GM18520 (cell line): ENCODE measurements at regions not wholly inside any gene's neighbourhood (a gene's known extent, or its start where the extent isn't known, plus 50 kb on each side); places are given as distances from the start of the nearest gene placed in this dataset.
A peak's percentile ranks its signal among the peaks of the same experiment; 100 is the strongest.
"Not testable (repeated sequence)": the region's sequence is repeated elsewhere in the genome, so short reads cannot be mapped to it uniquely, and the experiment has no call there.

Source experiments
- ATAC-seq: cut with Tn5 transposase; IDR thresholded peaks from one replicate; pipeline ENCODE4 v1.9.1; 2021; ENCODE audit not compliant: unreplicated experiment

- no peak for ATAC-seq
Measured at GRCh38 chr9:102514541-102514940, 480.6 kb upstream of the CYLC2 start.

DNA sequence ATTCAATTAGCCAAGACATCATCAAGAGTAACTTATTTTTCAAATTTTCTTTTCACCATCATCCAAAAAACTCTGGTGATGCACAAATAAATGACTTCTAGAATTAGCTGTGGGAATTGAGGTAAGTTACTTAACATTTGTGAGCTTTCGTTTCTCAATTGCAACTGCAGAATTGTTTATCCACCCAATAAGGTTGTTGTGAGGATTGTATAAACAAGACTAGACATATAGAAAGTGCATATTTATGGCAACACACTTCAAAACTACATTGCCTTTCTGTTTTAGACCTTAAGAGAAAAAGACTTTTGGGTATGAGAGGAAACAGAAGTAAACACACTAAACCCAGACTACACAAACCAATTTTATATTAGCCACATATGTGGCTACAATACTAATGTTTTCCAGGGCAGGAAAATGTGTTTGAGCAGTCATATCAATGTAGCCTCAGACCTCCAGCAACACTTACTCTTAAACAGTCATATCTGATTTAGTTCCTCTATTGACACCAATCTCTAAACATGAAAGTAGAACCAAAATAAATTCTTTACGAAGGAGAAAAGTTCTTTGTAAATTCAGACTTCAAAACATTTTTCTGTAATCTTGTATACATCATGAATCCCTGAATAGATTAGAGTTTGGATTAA lies 488.0 kb upstream of the CYLC2 start:
- peak; percentile 55 for ATAC-seq

DNA sequence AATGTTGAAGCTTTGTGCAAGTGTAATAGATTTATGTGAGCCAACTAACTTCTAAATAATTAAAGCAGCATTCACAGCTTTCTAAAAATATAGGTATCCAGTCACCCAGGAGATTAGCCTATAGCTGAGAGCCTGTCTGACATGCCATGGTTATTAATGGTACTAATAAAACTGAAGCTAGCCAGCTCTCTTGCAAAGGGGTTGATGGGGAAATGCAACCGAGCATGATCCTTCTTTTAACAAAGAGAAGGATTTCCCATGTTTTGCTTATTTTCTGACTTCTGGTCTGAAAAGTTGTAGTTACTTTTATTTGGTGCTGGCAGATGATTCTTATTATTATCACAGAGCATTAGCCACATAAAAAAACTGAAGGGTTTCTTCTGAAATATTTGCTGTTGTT lies 488.7 kb upstream of the CYLC2 start:
- ATAC-seq: no peak

DNA sequence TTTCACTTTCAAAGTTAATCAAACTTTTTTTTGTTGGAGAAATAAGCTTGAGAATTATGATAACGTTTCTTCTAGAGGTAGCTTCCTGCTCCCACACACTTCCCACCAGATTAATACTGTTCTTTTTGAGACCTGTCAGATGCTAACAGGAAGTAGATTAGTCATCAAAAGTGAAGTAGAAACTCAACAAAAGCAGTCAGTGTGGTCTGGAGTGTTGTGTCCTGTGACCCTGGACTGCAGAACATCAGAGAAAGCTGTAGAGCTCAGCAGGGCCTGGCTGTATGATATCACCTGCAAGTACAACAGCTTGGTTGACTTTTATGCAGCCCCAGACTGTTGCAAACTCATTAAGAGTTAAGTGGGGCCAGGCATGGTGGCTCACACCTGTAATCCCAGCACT lies 495.7 kb upstream of the CYLC2 start:
- ATAC-seq: peak; percentile 74

DNA sequence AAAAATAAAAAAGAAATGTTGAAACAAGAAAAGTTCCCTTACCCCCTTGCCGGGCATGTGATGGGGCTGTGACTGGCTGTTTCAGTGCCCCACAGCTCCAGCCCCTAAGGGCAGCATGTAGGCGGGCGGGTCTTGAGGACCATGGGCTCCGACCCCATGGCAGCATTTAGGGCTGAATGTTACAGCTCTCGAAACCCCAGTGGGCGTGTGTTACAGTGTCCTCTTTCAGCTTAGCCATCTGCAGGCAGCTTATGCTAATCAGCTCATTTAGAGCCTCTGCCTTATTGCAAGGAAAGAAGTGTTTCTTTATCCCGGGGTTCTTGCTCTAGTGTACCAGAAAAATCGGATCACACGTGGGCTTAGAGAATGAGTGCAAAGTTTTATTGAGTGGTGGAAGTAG lies 497.4 kb upstream of the CYLC2 start:
- ATAC-seq: no peak

DNA sequence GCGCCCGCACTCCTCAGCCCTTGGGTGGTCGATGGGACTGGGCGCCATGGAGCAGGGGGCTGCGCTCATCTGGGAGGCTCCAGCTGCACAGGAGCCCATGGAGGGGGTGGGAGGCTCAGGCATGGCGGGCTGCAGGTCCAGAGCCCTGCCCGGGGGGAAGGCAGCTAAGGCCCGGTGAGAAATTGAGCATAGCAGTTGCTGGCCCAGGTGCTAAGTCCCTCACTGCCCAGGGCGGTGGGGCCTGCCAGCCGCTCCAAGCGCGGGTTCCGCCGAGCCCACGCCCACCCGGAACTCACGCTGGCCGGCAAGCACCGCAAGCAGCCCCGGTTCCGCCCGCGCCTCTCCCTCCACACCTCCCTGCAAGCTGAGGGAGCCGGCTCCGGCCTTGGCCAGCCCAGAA lies 508.2 kb upstream of the CYLC2 start:
- ATAC-seq: not testable (repeated sequence)

GRCh38 chr9:102483651-102484050 lies 511.5 kb upstream of the CYLC2 start:
- ATAC-seq: no peak

DNA sequence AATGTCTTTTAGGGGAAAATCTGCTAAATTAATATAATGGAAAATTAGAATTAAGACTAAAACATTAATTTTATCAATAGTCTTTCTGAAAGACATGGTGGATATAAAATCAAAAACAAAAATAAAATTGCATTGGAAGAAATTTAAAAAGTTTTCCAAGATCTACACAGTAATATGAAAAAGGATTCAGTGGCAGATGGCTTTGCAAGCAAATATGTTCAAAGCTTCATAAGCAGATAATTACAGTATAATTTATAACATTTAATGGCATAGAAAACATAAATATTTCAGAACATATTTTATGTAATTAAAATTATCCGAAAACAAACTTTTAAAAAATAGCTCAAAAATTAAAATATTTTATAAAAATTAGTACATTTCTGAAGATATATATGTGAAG lies 512.4 kb upstream of the CYLC2 start:
- ATAC-seq: no peak

DNA sequence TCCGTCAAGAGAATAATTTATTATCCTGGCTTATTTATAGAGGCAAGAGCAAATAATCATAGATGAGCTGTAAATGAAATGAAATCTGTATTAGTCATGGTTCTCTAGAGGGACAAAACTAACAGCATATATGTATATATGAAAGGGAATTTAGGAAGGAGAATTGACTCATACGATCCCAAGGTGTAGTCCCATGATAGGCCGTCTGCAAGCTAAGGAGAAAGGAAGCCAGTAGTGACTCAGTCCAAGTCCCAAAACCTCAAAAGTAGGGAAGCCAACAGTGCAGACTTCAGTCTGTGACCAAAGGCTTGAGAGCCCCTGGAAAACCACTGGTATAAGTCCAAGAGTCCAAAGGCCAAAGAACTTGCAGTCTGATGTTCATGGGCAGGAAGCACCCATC lies 515.9 kb upstream of the CYLC2 start:
- ATAC-seq: no peak

DNA sequence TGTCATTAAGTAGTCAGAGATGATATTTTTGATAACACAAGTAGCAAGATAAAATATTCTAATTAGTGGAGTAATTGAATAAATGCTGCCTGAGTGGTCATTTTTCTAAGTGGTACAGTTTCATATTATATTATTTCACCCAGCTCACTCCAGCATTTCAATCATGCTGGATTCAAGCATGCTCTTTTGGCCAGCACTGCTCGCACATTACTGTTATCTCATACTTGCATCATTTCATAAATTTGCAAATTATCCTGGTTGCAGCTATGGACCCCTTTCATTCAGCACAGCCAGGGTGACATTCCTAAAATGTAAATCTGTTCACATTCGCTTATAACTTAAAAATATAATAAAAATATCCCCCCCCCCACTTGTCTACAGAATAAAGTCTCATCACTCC lies 520.8 kb upstream of the CYLC2 start:
- ATAC-seq: no peak

- ATAC-seq: not testable (repeated sequence)
Measured at GRCh38 chr9:102469430-102469829, 525.7 kb upstream of the CYLC2 start.

DNA sequence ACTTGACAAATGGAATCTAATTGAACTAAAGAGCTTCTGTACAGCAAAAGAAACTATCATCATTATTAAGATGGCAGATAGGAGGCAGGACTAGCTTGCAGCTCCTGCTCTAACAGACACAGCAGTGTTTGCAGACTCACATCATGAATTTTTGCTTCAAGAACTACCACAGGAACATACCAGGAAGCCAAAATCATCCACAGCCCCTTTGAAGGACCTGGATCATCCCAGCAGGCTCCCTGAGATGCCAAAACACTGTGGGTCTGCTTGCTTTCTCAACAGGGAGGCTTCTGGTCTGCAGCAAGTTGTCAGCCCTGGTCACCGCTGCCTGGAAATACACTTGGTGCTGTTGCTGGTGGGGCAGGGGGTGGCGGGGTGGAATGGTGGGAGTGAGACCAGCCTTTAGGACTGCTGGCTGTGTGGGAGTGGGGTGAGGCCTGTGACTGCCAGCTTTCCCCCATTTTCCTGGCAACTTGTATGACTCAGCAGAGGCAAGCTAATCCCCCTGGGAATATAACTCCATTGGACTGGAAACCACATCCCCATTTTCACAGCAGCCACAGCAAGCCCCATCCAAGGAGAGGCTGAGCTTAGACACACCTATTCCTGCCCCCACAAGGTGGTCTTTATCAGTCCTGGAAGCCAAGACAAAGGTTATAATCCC lies 533.8 kb upstream of the CYLC2 start:
- ATAC-seq: no peak

GRCh38 chr9:102459828-102460227 lies 535.3 kb upstream of the CYLC2 start:
- ATAC-seq: no peak

- no peak for ATAC-seq
Measured at GRCh38 chr9:102456562-102456961, 538.6 kb upstream of the CYLC2 start.

GRCh38 chr9:102445906-102446305 lies 549.2 kb upstream of the CYLC2 start:
- no peak for ATAC-seq

DNA sequence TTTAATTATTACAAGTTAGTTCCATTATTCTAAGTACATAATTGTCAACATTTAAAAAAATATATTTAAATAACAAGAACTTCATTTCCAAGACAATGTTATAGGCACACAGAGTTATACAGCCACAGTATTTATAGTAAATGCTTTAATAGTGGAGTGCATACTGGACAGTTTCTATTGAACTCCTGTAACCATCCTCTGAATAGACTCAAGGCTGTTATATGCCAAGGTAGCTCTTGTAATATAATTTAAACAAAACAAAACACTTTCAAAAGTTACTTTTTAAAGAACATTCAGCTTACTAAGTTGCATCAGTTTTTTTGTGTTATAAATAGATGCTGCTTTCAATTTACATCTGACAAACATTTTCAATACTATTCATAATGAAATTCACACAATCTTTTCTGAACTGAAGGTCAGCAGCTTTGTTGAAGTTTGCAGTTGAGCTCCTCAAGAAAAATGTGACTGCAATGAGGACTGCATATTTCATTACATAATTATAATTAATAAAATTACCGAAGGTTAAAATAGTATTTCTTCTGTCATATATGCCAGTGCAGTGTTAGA lies 549.9 kb upstream of the CYLC2 start:
- no peak for ATAC-seq

DNA sequence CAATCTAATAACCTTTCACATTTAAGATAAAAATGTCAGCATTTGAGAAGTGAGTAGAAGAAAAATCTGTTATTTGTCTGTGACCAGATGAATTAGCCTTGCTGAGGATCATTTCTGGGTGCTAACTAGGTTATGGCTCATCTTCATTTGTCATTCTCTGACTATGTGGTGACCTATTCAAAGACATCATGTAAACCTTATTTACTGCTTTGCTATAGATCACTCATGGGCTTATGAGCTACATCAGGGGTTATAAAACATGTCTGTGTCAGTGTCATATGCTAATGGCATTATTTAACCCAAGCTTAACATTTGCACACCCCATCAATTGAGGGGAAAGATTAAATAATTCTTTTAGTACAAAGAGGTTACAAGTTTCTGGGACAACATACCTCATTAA lies 555.5 kb upstream of the CYLC2 start:
- no peak for ATAC-seq

DNA sequence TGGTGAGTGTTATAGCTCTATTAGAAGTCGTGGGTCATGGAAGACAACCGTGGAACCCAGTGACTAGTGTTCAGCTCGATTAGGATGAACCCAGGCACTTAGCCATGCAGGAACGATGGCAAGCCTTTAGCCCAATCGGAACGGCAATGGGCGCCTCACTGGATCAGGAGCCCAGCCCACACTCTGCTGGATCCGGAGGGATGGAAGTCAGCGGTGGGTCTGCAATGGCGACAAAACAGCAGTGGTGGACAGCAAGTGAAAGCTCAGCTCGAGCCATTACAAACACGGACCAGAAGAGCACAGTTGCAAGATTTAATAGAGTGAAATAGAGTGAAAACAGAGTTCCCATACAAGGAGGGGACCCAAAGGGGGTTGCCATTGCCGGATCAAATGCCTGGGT lies 558.5 kb upstream of the CYLC2 start:
- ATAC-seq: not testable (repeated sequence)

DNA sequence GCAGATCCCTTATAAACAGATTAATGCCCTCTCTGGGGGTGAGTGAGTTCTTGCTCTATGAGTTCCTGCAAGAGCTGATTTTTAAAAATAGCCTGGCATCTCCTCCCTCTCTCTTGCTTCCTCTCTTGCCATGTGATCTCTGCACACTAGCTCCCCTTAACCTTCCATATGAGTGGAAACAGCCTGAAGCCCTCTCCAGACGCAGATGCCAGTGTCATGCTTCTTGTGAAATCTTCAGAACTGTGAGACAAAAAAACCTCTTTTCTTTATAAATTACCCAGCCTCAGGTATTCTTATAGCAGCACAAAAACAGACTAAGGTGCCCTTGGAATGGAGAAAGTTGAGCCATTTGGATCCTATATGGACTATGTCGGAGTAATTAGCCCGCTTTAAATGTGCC lies 559.7 kb upstream of the CYLC2 start:
- ATAC-seq: no peak

GRCh38 chr9:102434545-102434944 lies 560.6 kb upstream of the CYLC2 start:
- ATAC-seq: no peak

- ATAC-seq: no peak
Measured at GRCh38 chr9:102428305-102428704, 566.8 kb upstream of the CYLC2 start.

DNA sequence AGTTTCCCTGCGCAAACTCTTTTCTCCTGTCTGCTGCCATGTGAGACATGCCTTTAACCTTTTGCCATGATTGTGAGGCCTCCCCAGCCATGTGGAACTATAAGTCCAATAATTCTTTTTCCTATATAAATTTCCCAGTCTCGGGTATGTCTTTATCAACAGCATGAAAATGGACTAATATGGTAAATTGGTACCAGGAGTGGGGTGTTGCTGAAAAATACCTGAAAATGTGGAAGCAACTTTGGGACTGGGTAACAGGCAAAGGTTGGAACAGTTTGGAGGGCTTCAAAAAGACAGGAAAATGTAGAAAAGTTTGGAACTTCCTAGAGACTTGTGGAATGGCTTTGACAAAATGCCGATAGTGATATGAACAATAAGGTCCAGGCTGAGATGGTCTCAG lies 578.9 kb upstream of the CYLC2 start:
- ATAC-seq: not testable (repeated sequence)
